ENCODE measurements at regions not wholly inside any gene's neighbourhood (a gene's known extent, or its start where the extent isn't known, plus 50 kb on each side); places are given as distances from the start of the nearest gene placed in this dataset.

DNA sequence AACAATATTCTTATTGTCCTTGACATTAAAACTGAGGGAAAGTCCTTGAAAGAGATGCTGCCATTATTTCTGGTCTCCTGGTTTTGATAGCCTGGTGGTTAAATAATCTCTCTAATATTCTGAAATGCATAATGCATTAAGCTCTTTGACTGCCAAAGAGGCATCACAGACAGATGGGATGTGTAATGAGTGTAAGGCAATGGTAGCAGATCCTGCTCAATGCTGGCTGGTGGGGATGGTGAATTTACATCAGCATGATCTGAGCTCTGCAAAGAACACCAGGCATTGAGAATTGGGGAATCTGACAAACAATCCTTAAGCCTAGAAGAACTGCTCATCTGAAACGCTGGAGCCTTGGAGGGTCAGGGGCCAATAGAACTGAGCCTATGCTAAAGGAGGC is 528.6 kb upstream of the LMCD1 start:
- Histone ChIP-seq H3K4me1 (peaks cover 0 to 4% (median 1%) of the 10 kb centered on the region in 4 donors), H3K36me3 (no peaks in the 10 kb centered on the region), H3K9me3 (no peaks in the 10 kb centered on the region), H3K4me3 (no peak overlapping the region), H3K27ac (no peak overlapping the region), H3K27me3 (no peaks in the 10 kb centered on the region)
- TF ChIP-seq, protein P1, sequence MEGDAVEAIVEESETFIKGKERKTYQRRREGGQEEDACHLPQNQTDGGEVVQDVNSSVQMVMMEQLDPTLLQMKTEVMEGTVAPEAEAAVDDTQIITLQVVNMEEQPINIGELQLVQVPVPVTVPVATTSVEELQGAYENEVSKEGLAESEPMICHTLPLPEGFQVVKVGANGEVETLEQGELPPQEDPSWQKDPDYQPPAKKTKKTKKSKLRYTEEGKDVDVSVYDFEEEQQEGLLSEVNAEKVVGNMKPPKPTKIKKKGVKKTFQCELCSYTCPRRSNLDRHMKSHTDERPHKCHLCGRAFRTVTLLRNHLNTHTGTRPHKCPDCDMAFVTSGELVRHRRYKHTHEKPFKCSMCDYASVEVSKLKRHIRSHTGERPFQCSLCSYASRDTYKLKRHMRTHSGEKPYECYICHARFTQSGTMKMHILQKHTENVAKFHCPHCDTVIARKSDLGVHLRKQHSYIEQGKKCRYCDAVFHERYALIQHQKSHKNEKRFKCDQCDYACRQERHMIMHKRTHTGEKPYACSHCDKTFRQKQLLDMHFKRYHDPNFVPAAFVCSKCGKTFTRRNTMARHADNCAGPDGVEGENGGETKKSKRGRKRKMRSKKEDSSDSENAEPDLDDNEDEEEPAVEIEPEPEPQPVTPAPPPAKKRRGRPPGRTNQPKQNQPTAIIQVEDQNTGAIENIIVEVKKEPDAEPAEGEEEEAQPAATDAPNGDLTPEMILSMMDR (IDR thresholded peaks at IDR 0.05) = no peak
- no peak for DNase-seq
- intact Hi-C loops (cut with DNase I; ENCODE audit: low total_unique reads) = no loop called here

DNA sequence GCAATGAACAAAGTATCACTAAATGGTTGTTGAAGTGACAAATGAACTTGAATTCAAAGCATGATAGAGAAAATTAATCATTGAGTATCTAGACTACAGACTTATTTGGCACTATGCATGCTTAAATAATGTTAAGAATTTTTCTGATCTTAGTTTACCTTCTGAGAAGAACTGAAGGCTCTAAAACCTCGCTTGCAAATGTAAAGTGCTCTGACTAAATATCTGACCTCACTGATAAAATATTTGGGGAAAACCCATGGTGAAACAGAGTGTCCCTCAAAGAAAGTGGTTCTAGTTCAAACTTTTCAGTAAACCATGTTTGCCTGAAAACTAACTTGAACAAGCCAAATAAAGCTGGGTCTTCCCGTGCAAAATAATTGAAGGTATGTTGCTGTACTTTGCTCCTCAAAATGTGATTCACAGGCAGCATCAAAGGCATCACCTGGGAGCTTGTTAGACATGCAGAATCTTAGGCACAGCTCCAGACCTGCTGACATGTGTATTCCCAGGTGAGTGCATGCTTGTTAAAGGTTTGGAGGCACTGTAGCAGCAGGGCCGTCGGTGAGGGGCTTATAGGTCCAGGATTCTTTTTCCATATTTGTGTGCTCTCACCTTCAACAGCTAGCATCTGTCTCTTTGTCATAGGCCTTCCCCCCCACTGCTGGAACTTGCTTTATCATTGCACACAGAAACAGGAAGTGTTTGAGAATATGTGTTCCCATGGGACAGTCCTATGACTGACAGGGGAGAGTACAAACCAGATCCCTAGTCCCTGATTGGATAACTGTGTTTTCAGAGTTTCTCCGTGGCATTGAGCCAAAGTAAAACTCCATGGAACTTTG is 524.2 kb upstream of the LMCD1 start:
- Histone ChIP-seq H3K4me1 (peaks cover 0 to 7% (median 1%) of the 10 kb centered on the region in 4 donors), H3K27ac (no peak overlapping the region), H3K27me3 (no peaks in the 10 kb centered on the region), H3K4me3 (no peak overlapping the region), H3K9me3 (no peaks in the 10 kb centered on the region), H3K36me3 (no peaks in the 10 kb centered on the region)
- intact Hi-C loops (cut with DNase I; ENCODE audit: low total_unique reads) = no loop called here
- TF ChIP-seq, protein P1 (IDR thresholded peaks at IDR 0.05) = no peak
- no peak for DNase-seq

DNA sequence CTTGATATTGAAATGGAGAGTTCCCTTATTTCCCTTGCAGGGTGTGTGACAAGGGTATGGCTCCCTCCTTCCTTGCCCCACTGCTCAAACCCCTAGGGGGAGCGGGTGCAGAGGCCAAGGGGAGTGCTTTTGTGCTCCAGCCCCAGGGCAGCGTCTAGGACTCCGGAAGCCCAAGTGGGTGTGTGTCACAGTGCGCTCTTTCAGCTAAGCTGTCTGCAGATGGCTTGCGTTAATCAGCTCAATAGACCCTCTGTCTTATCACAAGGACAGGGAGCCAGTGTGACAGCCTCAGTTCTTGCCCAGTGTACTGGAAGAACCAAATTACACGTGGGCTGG is 523.6 kb upstream of the LMCD1 start:
- Histone ChIP-seq H3K36me3 (no peaks in the 10 kb centered on the region), H3K4me1 (peaks cover 0 to 7% (median 1%) of the 10 kb centered on the region in 4 donors), H3K27ac (no peak overlapping the region), H3K4me3 (no peak overlapping the region), H3K27me3 (no peaks in the 10 kb centered on the region), H3K9me3 (no peaks in the 10 kb centered on the region)
- intact Hi-C loops (cut with DNase I; ENCODE audit: low total_unique reads) = no loop called here
- no peak for DNase-seq
- TF ChIP-seq, protein P1 (IDR thresholded peaks at IDR 0.05) = no peak

DNA sequence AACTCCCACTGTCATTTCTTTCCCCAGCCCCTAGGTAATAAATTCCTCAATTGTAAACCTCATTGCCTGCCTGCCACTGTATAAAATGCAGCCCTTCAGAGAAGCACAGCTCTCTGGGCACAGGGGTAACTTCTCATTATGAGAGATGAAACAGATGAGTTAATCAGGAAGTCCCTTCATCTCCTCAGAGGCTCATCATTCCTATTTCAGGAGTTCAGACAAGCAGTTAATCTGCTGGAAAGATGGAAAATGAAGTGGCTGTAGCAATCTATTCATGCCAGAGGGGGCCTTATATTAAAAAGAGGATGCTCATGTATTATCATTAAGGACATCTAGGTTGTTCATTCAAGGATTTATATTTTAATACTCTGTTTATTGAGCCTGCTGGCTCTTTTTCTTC is 519.5 kb upstream of the LMCD1 start:
- Histone ChIP-seq H3K9me3 (no peaks in the 10 kb centered on the region), H3K36me3 (no peaks in the 10 kb centered on the region), H3K27ac (no peak overlapping the region), H3K4me1 (peaks cover 0 to 7% (median 1%) of the 10 kb centered on the region in 4 donors), H3K27me3 (no peaks in the 10 kb centered on the region), H3K4me3 (no peak overlapping the region)
- intact Hi-C loops (cut with DNase I; ENCODE audit: low total_unique reads) = no loop called here
- no peak for DNase-seq
- TF ChIP-seq, protein P1 (IDR thresholded peaks at IDR 0.05) = no peak

DNA sequence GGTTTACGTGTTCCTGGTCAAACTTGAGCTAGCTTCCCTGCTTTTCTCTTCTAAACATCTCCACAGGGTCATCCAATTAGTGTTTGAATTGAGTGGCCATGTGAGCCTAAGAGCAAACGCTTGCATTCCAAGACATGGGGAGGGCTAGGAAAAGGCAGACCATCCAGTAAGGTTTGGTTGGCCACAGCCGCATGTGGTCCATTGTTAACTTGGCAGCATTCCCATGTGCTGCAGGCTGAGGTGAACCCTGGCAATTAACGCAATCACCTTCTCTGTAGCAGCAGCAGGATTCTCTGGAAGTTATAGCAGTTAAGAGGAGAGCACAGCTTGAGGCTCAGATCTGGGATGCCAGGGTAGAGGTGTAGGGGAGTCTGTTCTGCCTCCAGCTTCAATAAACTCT is 502.2 kb upstream of the LMCD1 start:
- Histone ChIP-seq H3K4me1 (no peaks in the 10 kb centered on the region), H3K27ac (no peak overlapping the region), H3K27me3 (no peaks in the 10 kb centered on the region), H3K9me3 (no peaks in the 10 kb centered on the region), H3K36me3 (no peaks in the 10 kb centered on the region), H3K4me3 (no peak overlapping the region)
- TF ChIP-seq, protein P1 (IDR thresholded peaks at IDR 0.05) = no peak
- DNase-seq = no peak
- intact Hi-C loops (cut with DNase I; ENCODE audit: low total_unique reads) = no loop called here
